GM23248 (cell line): ENCODE measurements at regions not wholly inside any gene's neighbourhood (a gene's known extent, or its start where the extent isn't known, plus 50 kb on each side); places are given as distances from the start of the nearest gene placed in this dataset.

Experiments used
- EZH2 ChIP-seq: fragments of 200-600 bp; sonication (generic); IDR thresholded peaks from 2 replicates; pipeline ENCODE4 v1.6.1; 2018; ENCODE audit warnings: antibody characterized with exemption, mild to moderate bottlenecking; ENCODE audit not compliant: insufficient read depth, poor library complexity, severe bottlenecking
- EZH2phosphoT487 ChIP-seq: fragments of 200-600 bp; sonication (generic); IDR thresholded peaks from 2 replicates; pipeline ENCODE4 v1.6.1; 2018; ENCODE audit warnings: antibody characterized with exemption, moderate library complexity, mild to moderate bottlenecking, low read depth; ENCODE audit not compliant: insufficient read depth

DNA sequence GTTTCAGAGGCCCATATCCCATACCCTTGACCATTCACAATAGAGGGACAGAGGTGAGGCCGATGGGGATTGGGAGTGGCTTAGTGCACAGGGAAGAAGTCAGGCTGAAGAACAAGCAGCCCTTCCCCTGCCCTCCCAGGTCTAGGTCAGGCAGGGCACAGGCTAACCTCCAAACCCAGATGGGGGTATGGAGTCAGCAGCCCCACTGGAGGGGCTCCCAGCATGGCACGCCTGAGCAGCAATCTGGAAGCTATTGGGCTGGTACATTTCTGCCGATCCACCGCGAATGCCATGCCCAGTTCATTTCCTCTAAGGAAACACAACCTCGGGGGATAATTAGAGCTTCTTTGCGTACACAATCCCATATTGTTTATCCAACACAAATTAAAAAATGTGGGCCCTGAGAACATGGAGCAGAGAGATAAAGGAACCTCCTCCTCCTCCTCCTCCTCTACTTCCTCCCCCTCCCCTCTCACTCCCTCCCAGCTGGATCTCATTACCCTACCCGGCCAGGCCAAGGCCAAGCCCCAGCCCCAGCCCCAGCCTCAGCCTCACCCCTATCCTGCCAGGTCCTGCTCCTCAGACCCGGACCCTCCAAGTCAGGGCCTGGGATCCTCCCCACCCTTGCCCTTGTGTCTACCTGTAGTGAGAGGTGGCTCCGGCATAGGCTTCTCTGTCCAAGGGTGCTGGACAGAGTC is 83.0 kb downstream of the PJA1 start:
- no peak for TF ChIP-seq EZH2
- TF ChIP-seq EZH2phosphoT487, result no peak
